GM23248 (cell line): ENCODE measurements at regions not wholly inside any gene's neighbourhood (a gene's known extent, or its start where the extent isn't known, plus 50 kb on each side); places are given as distances from the start of the nearest gene placed in this dataset.

Experiments used
- DNase-seq: peaks from one replicate; pipeline ENCODE4 v3.0.0-alpha.2; 2015
- H2AFZ ChIP-seq: fragments of 200-600 bp; sonication (generic); 2 replicates; pipeline ENCODE4 v1.6.1; 2016; ENCODE audit warnings: antibody characterized with exemption
- H3F3A ChIP-seq: fragments of 200-600 bp; sonication (generic); 2 replicates; pipeline ENCODE4 v1.6.1; 2016; ENCODE audit warnings: mild to moderate bottlenecking, antibody characterized with exemption, mixed run types; ENCODE audit not compliant: insufficient read depth
- H3K27ac ChIP-seq: fragments of 200-600 bp; sonication (generic); 2 replicates; pipeline ENCODE4 v1.5.1; 2016; ENCODE audit warnings: mild to moderate bottlenecking
- H3K27me3 ChIP-seq: fragments of 200-600 bp; sonication (generic); replicated peaks from 2 replicates; pipeline ENCODE4 v1.6.1; 2016; ENCODE audit warnings: mild to moderate bottlenecking; ENCODE audit not compliant: insufficient read depth
- H3K36me3 ChIP-seq: fragments of 200-600 bp; sonication (generic); 2 replicates; pipeline ENCODE4 v1.6.1; 2016; ENCODE audit warnings: low read depth, mild to moderate bottlenecking
- H3K4me1 ChIP-seq: fragments of 200-600 bp; sonication (generic); 2 replicates; pipeline ENCODE4 v1.6.1; 2016; ENCODE audit warnings: mild to moderate bottlenecking; ENCODE audit not compliant: insufficient read depth
- H3K4me2 ChIP-seq: fragments of 200-600 bp; sonication (generic); one replicate; pipeline ENCODE4 v1.6.1; 2016; ENCODE audit warnings: mild to moderate bottlenecking; ENCODE audit not compliant: unreplicated experiment
- H3K4me3 ChIP-seq: fragments of 200-600 bp; sonication (generic); 2 replicates; pipeline ENCODE4 v1.5.1; 2016; ENCODE audit warnings: mild to moderate bottlenecking
- H3K79me2 ChIP-seq: fragments of 200-600 bp; sonication (generic); 2 replicates; pipeline ENCODE4 v1.6.1; 2016; ENCODE audit warnings: mild to moderate bottlenecking; ENCODE audit not compliant: insufficient read depth
- H3K9ac ChIP-seq: fragments of 200-600 bp; sonication (generic); 2 replicates; pipeline ENCODE4 v1.6.1; 2016; ENCODE audit warnings: mild to moderate bottlenecking
- H3K9me2 ChIP-seq: fragments of 200-600 bp; sonication (generic); 2 replicates; pipeline ENCODE4 v1.6.1; 2016; ENCODE audit warnings: mixed run types, mild to moderate bottlenecking, moderate library complexity; ENCODE audit not compliant: insufficient read depth
- H3K9me3 ChIP-seq: fragments of 200-600 bp; sonication (generic); one replicate; pipeline ENCODE4 v1.6.1; 2017; ENCODE audit warnings: low read depth
- H4K20me1 ChIP-seq: fragments of 200-600 bp; sonication (generic); 2 replicates; pipeline ENCODE4 v1.6.0; 2016; ENCODE audit not compliant: insufficient read depth
- EZH2 ChIP-seq: fragments of 200-600 bp; sonication (generic); IDR thresholded peaks from 2 replicates; pipeline ENCODE4 v1.6.1; 2018; ENCODE audit warnings: antibody characterized with exemption, mild to moderate bottlenecking; ENCODE audit not compliant: insufficient read depth, poor library complexity, severe bottlenecking
- EZH2phosphoT487 ChIP-seq: fragments of 200-600 bp; sonication (generic); IDR thresholded peaks from 2 replicates; pipeline ENCODE4 v1.6.1; 2018; ENCODE audit warnings: antibody characterized with exemption, moderate library complexity, mild to moderate bottlenecking, low read depth; ENCODE audit not compliant: insufficient read depth
- WGBS, 2 experiments: methylation state at CpG; one replicate each; pipeline ENCODE4 v1.1.6; 2015 to 2017; ENCODE audit warnings: low lambda C conversion rate in 2 of 2, low coverage in 1 of 2; ENCODE audit errors: missing lambda C conversion rate in 2 of 2; 5-methylcytosine and 5-hydroxymethylcytosine counted together
- in situ Hi-C: fragments of 300-500 bp; cut with MboI; formaldehyde crosslinking; loops from 2 replicates; pipeline ENCODE4 v1.15.0; 2020

DNA sequence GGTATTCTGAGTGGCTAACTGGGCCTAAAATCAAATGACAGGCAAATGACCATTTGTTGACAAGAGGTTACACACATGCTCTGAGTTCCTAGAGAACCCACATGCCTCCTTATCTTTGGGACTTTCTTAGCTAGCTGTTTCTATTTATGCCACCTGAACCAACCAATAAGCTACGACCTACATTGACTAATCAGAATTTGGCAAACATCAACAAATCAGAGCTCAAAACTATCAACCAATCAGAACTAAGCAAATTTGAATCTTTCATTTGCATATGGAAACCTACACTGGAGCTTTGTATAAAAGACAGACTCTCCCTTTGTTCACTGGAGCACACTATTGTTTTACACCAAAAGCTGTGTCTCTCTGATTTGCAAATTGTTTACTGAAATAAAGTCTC, 192.0 kb downstream of the CXXC4 start:
- Histone ChIP-seq H3K27me3 (no peaks in the 10 kb centered on the region), H3K9me2 (no peaks in the 10 kb centered on the region), H3K27ac (no peak overlapping the region), H3K4me2 (no peak overlapping the region), H4K20me1 (no peaks in the 10 kb centered on the region), H3K9me3 (no peaks in the 10 kb centered on the region), H3K36me3 (no peaks in the 10 kb centered on the region), H3K4me3 (no peak overlapping the region), H3K4me1 (no peaks in the 10 kb centered on the region), H3K79me2 (no peaks in the 10 kb centered on the region), H3F3A (no peaks in the 10 kb centered on the region), H2AFZ (no peak overlapping the region), H3K9ac (no peak overlapping the region)
- TF ChIP-seq EZH2phosphoT487 (no peak), EZH2 (no peak)
- in situ Hi-C loops, result no loop called here
- 21 to 31% methylated on average over 1 of the region's 1 CpG for WGBS, 2 experiments
- DNase-seq, result no peak

DNA sequence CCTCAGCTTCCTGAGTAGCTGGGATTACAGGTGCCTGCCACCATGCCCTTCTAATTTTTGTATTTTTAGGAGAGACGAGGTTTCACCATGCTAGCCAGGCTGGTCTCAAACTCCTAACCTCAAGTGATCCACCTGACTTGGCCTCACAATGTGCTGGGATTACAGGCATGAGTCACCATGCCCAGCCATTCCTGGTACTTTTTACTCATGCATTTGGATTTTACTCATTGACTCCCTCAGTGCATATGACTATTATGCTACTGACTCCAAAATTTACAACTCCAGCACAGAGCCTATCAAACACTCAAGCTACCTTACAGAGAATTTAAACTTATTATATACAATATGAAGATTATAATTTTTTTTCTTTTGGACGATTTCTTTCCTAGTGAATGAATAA, 199.9 kb downstream of the CXXC4 start:
- H3K9me2 ChIP-seq, result no peaks in the 10 kb centered on the region
- DNase-seq, result no peak
- H3K4me3 ChIP-seq, result no peak overlapping the region
- H3K4me1 ChIP-seq, result no peaks in the 10 kb centered on the region
- no peaks in the 10 kb centered on the region for H3K9me3 ChIP-seq
- no peak overlapping the region for H3K9ac ChIP-seq
- TF ChIP-seq EZH2phosphoT487, result no peak
- no peak for TF ChIP-seq EZH2
- in situ Hi-C loops, result no loop called here
- no peaks in the 10 kb centered on the region for H3K79me2 ChIP-seq
- no peak overlapping the region for H2AFZ ChIP-seq
- H3K27ac ChIP-seq, result no peak overlapping the region
- H3K36me3 ChIP-seq, result no peaks in the 10 kb centered on the region
- H3F3A ChIP-seq, result no peaks in the 10 kb centered on the region
- no peaks in the 10 kb centered on the region for H3K27me3 ChIP-seq
- no peaks in the 10 kb centered on the region for H4K20me1 ChIP-seq
- 2 to 20% methylated on average over 2 of the region's 2 CpGs for WGBS, 2 experiments
- no peak overlapping the region for H3K4me2 ChIP-seq

DNA sequence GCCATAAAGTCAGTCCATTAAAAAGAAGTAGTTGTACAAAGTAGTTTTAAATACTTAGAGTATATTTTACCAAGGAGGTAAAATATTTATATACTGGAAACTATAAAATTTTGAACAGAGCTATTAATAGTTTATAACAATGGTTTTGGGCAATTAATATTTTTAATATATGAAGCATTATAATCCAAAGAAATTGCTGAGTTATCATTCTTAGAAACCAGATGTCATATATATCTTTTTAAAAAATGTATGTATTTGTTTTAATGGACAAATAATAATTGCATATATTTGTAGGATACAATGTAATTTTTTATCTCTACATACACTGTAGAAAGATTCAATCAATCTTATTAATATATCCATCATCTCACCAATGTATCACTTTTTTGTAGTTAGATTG, 207.8 kb downstream of the CXXC4 start:
- H3K4me3 ChIP-seq, result no peak overlapping the region
- no peaks in the 10 kb centered on the region for H3K79me2 ChIP-seq
- H3K27me3 ChIP-seq, result no peaks in the 10 kb centered on the region
- no peaks in the 10 kb centered on the region for H3K9me3 ChIP-seq
- no peak overlapping the region for H3K9ac ChIP-seq
- H4K20me1 ChIP-seq, result no peaks in the 10 kb centered on the region
- no peaks in the 10 kb centered on the region for H3F3A ChIP-seq
- no peak for DNase-seq
- in situ Hi-C loops, result no loop called here
- no peak for TF ChIP-seq EZH2
- no peak for TF ChIP-seq EZH2phosphoT487
- H3K9me2 ChIP-seq, result no peaks in the 10 kb centered on the region
- no peak overlapping the region for H3K27ac ChIP-seq
- no peaks in the 10 kb centered on the region for H3K4me1 ChIP-seq
- H3K36me3 ChIP-seq, result no peaks in the 10 kb centered on the region
- H3K4me2 ChIP-seq, result no peak overlapping the region
- H2AFZ ChIP-seq, result no peak overlapping the region

DNA sequence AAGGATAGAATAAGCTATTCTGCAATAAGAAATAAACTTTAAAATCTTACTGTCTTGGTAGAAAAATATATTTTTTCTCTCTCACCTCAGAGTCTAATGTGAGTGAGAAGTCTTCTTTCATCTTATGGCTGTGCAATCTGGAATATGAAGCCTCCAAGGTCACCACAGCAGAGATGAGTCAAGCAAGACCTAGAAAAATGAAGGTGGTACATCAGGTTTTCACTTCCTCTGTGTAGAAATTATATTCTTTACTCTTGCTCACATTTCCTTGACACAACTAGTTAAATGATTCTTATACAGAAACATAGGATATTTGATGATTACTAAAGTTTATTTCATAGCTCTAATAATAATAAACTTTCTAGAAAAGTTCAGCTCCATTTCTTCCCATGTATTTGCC, 211.4 kb downstream of the CXXC4 start:
- Histone ChIP-seq H3K36me3 (no peaks in the 10 kb centered on the region), H3K79me2 (no peaks in the 10 kb centered on the region), H3K27ac (no peak overlapping the region), H3K27me3 (no peaks in the 10 kb centered on the region), H3K4me3 (no peak overlapping the region), H3K4me2 (no peak overlapping the region), H3K9me3 (no peaks in the 10 kb centered on the region), H3K9me2 (no peaks in the 10 kb centered on the region), H3K9ac (no peak overlapping the region), H2AFZ (no peak overlapping the region), H3K4me1 (no peaks in the 10 kb centered on the region), H3F3A (no peaks in the 10 kb centered on the region), H4K20me1 (no peaks in the 10 kb centered on the region)
- in situ Hi-C loops, result no loop called here
- no peak for DNase-seq
- TF ChIP-seq EZH2phosphoT487 (no peak), EZH2 (no peak)

DNA sequence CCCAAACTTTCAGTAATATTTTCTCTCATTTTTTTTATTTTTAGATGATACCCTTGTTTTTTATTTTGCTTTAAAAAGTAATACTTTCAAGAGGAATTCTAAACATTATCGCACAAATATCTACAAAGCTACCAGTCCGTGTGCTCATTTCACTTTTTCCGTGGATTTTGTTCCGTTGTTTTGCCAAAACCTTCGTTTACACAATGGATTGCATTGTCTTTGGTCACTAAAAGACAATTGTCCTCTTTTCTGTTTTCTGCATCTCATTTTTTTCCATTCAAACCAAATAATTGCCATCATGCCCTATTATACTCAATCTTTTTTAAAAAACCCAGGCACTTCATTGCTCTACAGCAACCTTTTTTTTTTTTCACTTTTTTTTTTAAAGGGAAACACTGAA, 214.9 kb downstream of the CXXC4 start:
- no peak overlapping the region for H3K27ac ChIP-seq
- no peak overlapping the region for H3K4me3 ChIP-seq
- H3K36me3 ChIP-seq, result no peaks in the 10 kb centered on the region
- H3K4me1 ChIP-seq, result no peaks in the 10 kb centered on the region
- no peak for DNase-seq
- no peaks in the 10 kb centered on the region for H3K27me3 ChIP-seq
- H2AFZ ChIP-seq, result no peak overlapping the region
- in situ Hi-C loops, result no loop called here
- H3K9ac ChIP-seq, result no peak overlapping the region
- TF ChIP-seq EZH2phosphoT487 (no peak), EZH2 (no peak)
- H3F3A ChIP-seq, result no peaks in the 10 kb centered on the region
- H3K4me2 ChIP-seq, result no peak overlapping the region
- H4K20me1 ChIP-seq, result no peaks in the 10 kb centered on the region
- no peaks in the 10 kb centered on the region for H3K79me2 ChIP-seq
- H3K9me3 ChIP-seq, result no peaks in the 10 kb centered on the region
- no peaks in the 10 kb centered on the region for H3K9me2 ChIP-seq
- WGBS, 2 experiments, result 20 to 22% methylated on average over 5 of the region's 5 CpGs
